ENCODE measurements at regions not wholly inside any gene's neighbourhood (a gene's known extent, or its start where the extent isn't known, plus 50 kb on each side); places are given as distances from the start of the nearest gene placed in this dataset.

- TF ChIP-seq TAF1 (IDR thresholded peaks at IDR 0.05; ENCODE audit: borderline replicate concordance, insufficient read depth, low read length) (no peak), POLR2AphosphoS5 (IDR thresholded peaks at IDR 0.05; ENCODE audit: low read depth, low read length) (no peak), FOXP2 (optimal IDR thresholded peaks at IDR 0.05; ENCODE audit: borderline replicate concordance, extremely low read depth, extremely low read length, insufficient read depth) (no peak), REST (IDR thresholded peaks at IDR 0.05; ENCODE audit: insufficient read depth in 1 of 2, low read depth in 2 of 2, low read length in 2 of 2) (no peak), SIN3A (IDR thresholded peaks at IDR 0.05; ENCODE audit: borderline replicate concordance, insufficient read depth, low read length) (no peak)
Measured at GRCh38 chr19:29287061-29287460, 74.1 kb upstream of the UQCRFS1 start.

Measured in PFSK-1 (cell line).